ENCODE measurements at regions not wholly inside any gene's neighbourhood (a gene's known extent, or its start where the extent isn't known, plus 50 kb on each side); places are given as distances from the start of the nearest gene placed in this dataset.
"Not testable (repeated sequence)": the region's sequence is repeated elsewhere in the genome, so short reads cannot be mapped to it uniquely, and the experiment has no call there.

- no peak for TF ChIP-seq ZNF274 (IDR thresholded peaks at IDR 0.05; ENCODE audit: low read depth, low read length)
- no peak overlapping the region for H3K4me3 ChIP-seq (ENCODE audit: low read length)
Observed at GRCh38 chr1:101185421-101185820, 51.4 kb upstream of the S1PR1 start.

GRCh38 chr1:101183388-101183699 lies 53.5 kb upstream of the S1PR1 start:
- TF ChIP-seq ZNF274 (IDR thresholded peaks at IDR 0.05; ENCODE audit: low read depth, low read length) = no peak
- no peak overlapping the region for H3K4me3 ChIP-seq (ENCODE audit: low read length)

- no peak overlapping the region for H3K4me3 ChIP-seq (ENCODE audit: low read length)
- TF ChIP-seq ZNF274 (IDR thresholded peaks at IDR 0.05; ENCODE audit: low read depth, low read length) = no peak
Observed at GRCh38 chr1:101182627-101183387, 54.0 kb upstream of the S1PR1 start.

GRCh38 chr1:101181930-101182329 lies 54.9 kb upstream of the S1PR1 start:
- no peak for TF ChIP-seq ZNF274 (IDR thresholded peaks at IDR 0.05; ENCODE audit: low read depth, low read length)
- H3K4me3 ChIP-seq (ENCODE audit: low read length) = no peak overlapping the region

- H3K4me3 ChIP-seq (ENCODE audit: low read length) = peak overlapping the region; percentile 41; the same call in 1 of the 2 replicates
- no peak for TF ChIP-seq ZNF274 (IDR thresholded peaks at IDR 0.05; ENCODE audit: low read depth, low read length)
Observed at GRCh38 chr1:101178688-101179491, 57.9 kb upstream of the S1PR1 start.

GRCh38 chr1:101178341-101178687 lies 58.5 kb upstream of the S1PR1 start:
- H3K4me3 ChIP-seq (ENCODE audit: low read length) = peak overlapping the region; percentile 41; the same call in 1 of the 2 replicates
- no peak for TF ChIP-seq ZNF274 (IDR thresholded peaks at IDR 0.05; ENCODE audit: low read depth, low read length)

- TF ChIP-seq ZNF274 (IDR thresholded peaks at IDR 0.05; ENCODE audit: low read depth, low read length) = no peak
- no peak overlapping the region for H3K4me3 ChIP-seq (ENCODE audit: low read length)
Observed at GRCh38 chr1:101175886-101176285, 60.9 kb upstream of the S1PR1 start.

GRCh38 chr1:101175466-101175865 lies 61.4 kb upstream of the S1PR1 start:
- no peak for TF ChIP-seq ZNF274 (IDR thresholded peaks at IDR 0.05; ENCODE audit: low read depth, low read length)

GRCh38 chr1:101174722-101175121 lies 62.1 kb upstream of the S1PR1 start:
- TF ChIP-seq ZNF274 (IDR thresholded peaks at IDR 0.05; ENCODE audit: low read depth, low read length) = no peak
- no peak overlapping the region for H3K4me3 ChIP-seq (ENCODE audit: low read length)

More at GRCh38 chr1:101175466-101175865, 61.4 kb upstream of the S1PR1 start:
- no peak overlapping the region for H3K4me3 ChIP-seq (ENCODE audit: low read length)

GRCh38 chr1:101174298-101174697 lies 62.5 kb upstream of the S1PR1 start:
- H3K4me3 ChIP-seq (ENCODE audit: low read length) = not testable (repeated sequence)

GRCh38 chr1:101170506-101171050 lies 66.2 kb upstream of the S1PR1 start:
- no peak for TF ChIP-seq ZNF274 (IDR thresholded peaks at IDR 0.05; ENCODE audit: low read depth, low read length)
- no peak overlapping the region for H3K4me3 ChIP-seq (ENCODE audit: low read length)

- no peak overlapping the region for H3K4me3 ChIP-seq (ENCODE audit: low read length)
- TF ChIP-seq ZNF274 (IDR thresholded peaks at IDR 0.05; ENCODE audit: low read depth, low read length) = no peak
Observed at GRCh38 chr1:101167891-101168290, 68.9 kb upstream of the S1PR1 start.

GRCh38 chr1:101166583-101167120 lies 70.2 kb upstream of the S1PR1 start:
- H3K4me3 ChIP-seq (ENCODE audit: low read length) = no peak overlapping the region
- TF ChIP-seq ZNF274 (IDR thresholded peaks at IDR 0.05; ENCODE audit: low read depth, low read length) = no peak

GRCh38 chr1:101165954-101166353 lies 70.9 kb upstream of the S1PR1 start:
- no peak for TF ChIP-seq ZNF274 (IDR thresholded peaks at IDR 0.05; ENCODE audit: low read depth, low read length)

GRCh38 chr1:101165532-101165931 lies 71.3 kb upstream of the S1PR1 start:
- no peak overlapping the region for H3K4me3 ChIP-seq (ENCODE audit: low read length)
- TF ChIP-seq ZNF274 (IDR thresholded peaks at IDR 0.05; ENCODE audit: low read depth, low read length) = no peak

More at GRCh38 chr1:101165954-101166353, 70.9 kb upstream of the S1PR1 start:
- H3K4me3 ChIP-seq (ENCODE audit: low read length) = no peak overlapping the region

Data from GM08714 (cell line).